SU-DHL-6 (cell line): ENCODE measurements at regions not wholly inside any gene's neighbourhood (a gene's known extent, or its start where the extent isn't known, plus 50 kb on each side); places are given as distances from the start of the nearest gene placed in this dataset.

Source experiments
- H2AFZ ChIP-seq: fragments of 200-600 bp; sonication (generic); 2 replicates; pipeline ENCODE4 v1.6.1; 2014; ENCODE audit warnings: low read depth, mild to moderate bottlenecking, moderate library complexity, mixed read lengths, antibody characterized with exemption, low read length; ENCODE audit not compliant: severe bottlenecking
- H3F3A ChIP-seq: fragments of 200-600 bp; shearing (Covaris generic); 2 replicates; pipeline ENCODE4 v1.6.0; 2016; ENCODE audit warnings: antibody characterized with exemption, mild to moderate bottlenecking; ENCODE audit not compliant: insufficient read depth
- H3K27ac ChIP-seq: fragments of 200-600 bp; sonication (generic); 2 replicates; pipeline ENCODE4 v1.5.1; 2016; ENCODE audit warnings: low read depth, mild to moderate bottlenecking, low read length, moderate library complexity, mixed read lengths
- H3K27me3 ChIP-seq: fragments of 200-600 bp; sonication (generic), shearing (Covaris generic); 2 replicates; pipeline ENCODE4 v1.6.0; 2014; ENCODE audit warnings: mild to moderate bottlenecking, low read length
- H3K36me3 ChIP-seq: fragments of 200-600 bp; sonication (generic); 2 replicates; pipeline ENCODE4 v1.6.1; 2014; ENCODE audit warnings: mild to moderate bottlenecking, low read length, mixed read lengths
- H3K4me2 ChIP-seq: fragments of 300-600, 200-600 bp; shearing (Covaris generic), sonication (generic); 2 replicates; pipeline ENCODE4 v1.6.0; 2014; ENCODE audit warnings: low read length, low read depth, mild to moderate bottlenecking; ENCODE audit not compliant: poor library complexity, severe bottlenecking
- H3K4me3 ChIP-seq: fragments of 200-600 bp; sonication (generic); 2 replicates; pipeline ENCODE4 v1.5.1; 2014; ENCODE audit warnings: antibody characterized with exemption, low read length, mild to moderate bottlenecking, mixed read lengths; ENCODE audit not compliant: insufficient read depth, poor library complexity, severe bottlenecking
- H3K79me2 ChIP-seq: fragments of 200-600 bp; sonication (generic); 2 replicates; pipeline ENCODE4 v1.6.1; 2014; ENCODE audit warnings: mild to moderate bottlenecking, low read length, moderate library complexity; ENCODE audit not compliant: insufficient read depth
- H3K9ac ChIP-seq: fragments of 200-600 bp; sonication (generic); 2 replicates; pipeline ENCODE4 v1.7.0; 2014; ENCODE audit warnings: mild to moderate bottlenecking, low read length
- H3K9me2 ChIP-seq: fragments of 200-600 bp; sonication (generic); replicated peaks from 2 replicates; pipeline ENCODE4 v1.6.1; 2014; ENCODE audit warnings: low read length; ENCODE audit not compliant: insufficient read depth
- H3K9me3 ChIP-seq: fragments of 200-600 bp; sonication (generic); 2 replicates; pipeline ENCODE4 v1.6.1; 2014; ENCODE audit warnings: low read length, mixed read lengths; ENCODE audit not compliant: insufficient read depth
- H4K20me1 ChIP-seq: fragments of 200-600 bp; sonication (generic); 2 replicates; pipeline ENCODE4 v1.6.1; 2014; ENCODE audit warnings: low read depth, mild to moderate bottlenecking, antibody characterized with exemption, low read length, moderate library complexity, mixed read lengths
- EZH2phosphoT487 ChIP-seq: fragments of 200-600 bp; sonication (generic), shearing (Covaris generic); conservative IDR thresholded peaks from 2 replicates; pipeline ENCODE4 v1.6.1; 2018; ENCODE audit warnings: mild to moderate bottlenecking, antibody characterized with exemption, low read length, moderate library complexity, mixed read lengths
- TF ChIP-seq, protein P1 (sequence below): fragments of 200-600 bp; sonication (generic); IDR thresholded peaks from one replicate; pipeline ENCODE4 v1.5.1; 2017; ENCODE audit warnings: antibody characterized with exemption, mild to moderate bottlenecking, low read length, moderate library complexity; ENCODE audit not compliant: insufficient read depth, poor library complexity, severe bottlenecking

DNA sequence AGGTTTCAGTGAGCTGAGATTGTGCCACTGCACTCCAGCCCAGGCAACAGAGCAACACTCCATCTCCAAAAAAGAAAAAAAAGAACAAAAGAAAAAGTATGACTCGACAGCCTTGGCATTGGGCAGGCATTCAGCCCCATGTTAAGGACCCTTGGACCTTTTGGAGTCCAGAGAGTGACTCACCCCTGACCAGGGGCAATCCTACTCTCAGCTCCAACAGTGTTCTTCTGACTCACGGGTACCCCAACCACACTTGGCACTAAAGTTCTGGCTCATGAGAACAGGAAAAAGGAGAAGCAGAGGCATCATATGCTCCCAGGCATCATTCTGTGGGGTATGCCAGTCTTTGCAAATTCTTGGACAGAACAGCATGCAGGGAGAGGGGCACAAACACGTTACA lies 252.4 kb upstream of the HES1 start:
- Histone ChIP-seq H4K20me1 (no peaks in the 10 kb centered on the region), H3K4me2 (no peak overlapping the region), H3K27me3 (no peaks in the 10 kb centered on the region), H3K9me2 (no peaks in the 10 kb centered on the region), H3F3A (no peaks in the 10 kb centered on the region), H3K4me3 (no peak overlapping the region), H2AFZ (no peak overlapping the region), H3K79me2 (no peaks in the 10 kb centered on the region), H3K27ac (no peak overlapping the region), H3K9me3 (no peaks in the 10 kb centered on the region), H3K36me3 (no peaks in the 10 kb centered on the region), H3K9ac (no peak overlapping the region)
- TF ChIP-seq, protein P1, sequence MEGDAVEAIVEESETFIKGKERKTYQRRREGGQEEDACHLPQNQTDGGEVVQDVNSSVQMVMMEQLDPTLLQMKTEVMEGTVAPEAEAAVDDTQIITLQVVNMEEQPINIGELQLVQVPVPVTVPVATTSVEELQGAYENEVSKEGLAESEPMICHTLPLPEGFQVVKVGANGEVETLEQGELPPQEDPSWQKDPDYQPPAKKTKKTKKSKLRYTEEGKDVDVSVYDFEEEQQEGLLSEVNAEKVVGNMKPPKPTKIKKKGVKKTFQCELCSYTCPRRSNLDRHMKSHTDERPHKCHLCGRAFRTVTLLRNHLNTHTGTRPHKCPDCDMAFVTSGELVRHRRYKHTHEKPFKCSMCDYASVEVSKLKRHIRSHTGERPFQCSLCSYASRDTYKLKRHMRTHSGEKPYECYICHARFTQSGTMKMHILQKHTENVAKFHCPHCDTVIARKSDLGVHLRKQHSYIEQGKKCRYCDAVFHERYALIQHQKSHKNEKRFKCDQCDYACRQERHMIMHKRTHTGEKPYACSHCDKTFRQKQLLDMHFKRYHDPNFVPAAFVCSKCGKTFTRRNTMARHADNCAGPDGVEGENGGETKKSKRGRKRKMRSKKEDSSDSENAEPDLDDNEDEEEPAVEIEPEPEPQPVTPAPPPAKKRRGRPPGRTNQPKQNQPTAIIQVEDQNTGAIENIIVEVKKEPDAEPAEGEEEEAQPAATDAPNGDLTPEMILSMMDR, result no peak
- no peak for TF ChIP-seq EZH2phosphoT487

DNA sequence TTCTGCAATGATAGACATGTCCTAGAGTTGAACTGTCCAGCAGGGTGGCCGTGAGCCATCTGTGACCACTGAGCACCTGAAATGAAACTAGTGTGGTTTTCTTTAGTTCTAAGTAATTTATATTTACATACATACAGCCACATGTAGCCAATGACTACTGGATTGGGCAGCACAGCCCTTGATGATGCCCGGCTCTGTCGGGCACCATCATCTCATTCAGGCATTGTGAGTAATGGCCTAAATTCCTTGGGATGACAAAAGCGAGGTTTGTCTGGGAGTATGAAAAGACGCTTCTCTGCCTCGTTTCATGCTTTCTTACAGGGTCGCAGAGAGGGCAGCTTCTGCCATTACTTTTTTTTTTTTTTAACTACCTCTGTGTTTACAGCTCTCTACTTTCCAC lies 251.9 kb upstream of the HES1 start:
- Histone ChIP-seq H2AFZ (no peak overlapping the region), H3K9me2 (no peaks in the 10 kb centered on the region), H3K9me3 (no peaks in the 10 kb centered on the region), H3K4me2 (no peak overlapping the region), H3F3A (no peaks in the 10 kb centered on the region), H3K9ac (no peak overlapping the region), H3K27me3 (no peaks in the 10 kb centered on the region), H4K20me1 (no peaks in the 10 kb centered on the region), H3K27ac (no peak overlapping the region), H3K79me2 (no peaks in the 10 kb centered on the region), H3K36me3 (no peaks in the 10 kb centered on the region), H3K4me3 (no peak overlapping the region)
- TF ChIP-seq EZH2phosphoT487, result no peak
- TF ChIP-seq, protein P1, result no peak

DNA sequence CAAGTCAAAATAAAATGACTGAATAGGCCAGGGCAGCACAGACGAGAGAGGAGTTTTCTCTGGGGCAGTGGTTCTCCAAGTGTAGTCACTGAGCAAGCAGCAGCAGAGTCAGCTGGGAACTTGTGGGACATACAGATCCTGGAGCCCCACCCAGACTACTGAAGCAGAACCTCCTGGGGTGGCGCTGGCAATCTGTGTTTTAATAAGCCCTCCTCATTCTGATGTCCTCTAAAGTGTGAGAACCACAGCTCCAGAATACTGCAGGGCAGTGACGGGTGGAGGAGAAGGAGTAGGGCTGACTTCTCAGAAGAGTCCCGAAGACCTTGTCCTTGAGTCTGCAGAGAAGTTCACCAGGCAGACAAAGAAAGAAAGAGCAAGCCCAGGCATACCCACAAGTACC lies 251.3 kb upstream of the HES1 start:
- H3K4me3 ChIP-seq, result no peak overlapping the region
- no peak overlapping the region for H3K27ac ChIP-seq
- H2AFZ ChIP-seq, result no peak overlapping the region
- no peaks in the 10 kb centered on the region for H3K27me3 ChIP-seq
- H3K9me3 ChIP-seq, result no peaks in the 10 kb centered on the region
- no peaks in the 10 kb centered on the region for H3K36me3 ChIP-seq
- TF ChIP-seq, protein P1, result no peak
- TF ChIP-seq EZH2phosphoT487, result no peak
- H3K9ac ChIP-seq, result no peak overlapping the region
- H3K4me2 ChIP-seq, result no peak overlapping the region
- no peaks in the 10 kb centered on the region for H4K20me1 ChIP-seq
- H3K9me2 ChIP-seq, result no peaks in the 10 kb centered on the region
- H3F3A ChIP-seq, result no peaks in the 10 kb centered on the region
- H3K79me2 ChIP-seq, result no peaks in the 10 kb centered on the region

DNA sequence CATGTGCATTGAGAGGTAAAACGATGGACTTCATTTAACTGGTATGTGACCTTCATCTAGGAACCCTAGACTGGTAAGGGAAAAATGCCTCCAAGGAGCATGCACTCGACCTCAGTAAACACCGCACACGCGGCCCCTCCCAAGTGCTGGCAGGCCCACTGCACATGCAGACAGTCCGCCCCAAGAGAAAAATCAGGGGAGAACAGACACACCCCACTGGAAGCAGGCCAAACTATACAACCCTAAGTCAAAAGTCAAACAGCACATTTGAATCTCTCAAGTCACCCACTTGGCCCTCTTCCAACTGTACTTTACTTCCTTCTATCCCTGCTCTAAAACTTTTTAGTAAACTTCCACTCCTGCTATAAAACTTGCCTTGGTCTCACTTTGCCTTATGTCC lies 250.1 kb upstream of the HES1 start:
- Histone ChIP-seq H3K79me2 (no peaks in the 10 kb centered on the region), H3K27me3 (no peaks in the 10 kb centered on the region), H4K20me1 (no peaks in the 10 kb centered on the region), H3K9ac (no peak overlapping the region), H3K9me3 (no peaks in the 10 kb centered on the region), H3K36me3 (no peaks in the 10 kb centered on the region), H3F3A (no peaks in the 10 kb centered on the region), H3K4me3 (no peak overlapping the region), H3K27ac (no peak overlapping the region), H2AFZ (no peak overlapping the region), H3K9me2 (no peaks in the 10 kb centered on the region), H3K4me2 (no peak overlapping the region)
- TF ChIP-seq EZH2phosphoT487, result no peak
- TF ChIP-seq, protein P1, result no peak
